Thyroid gland (tissue), 4 donors: ENCODE measurements at regions not wholly inside any gene's neighbourhood (a gene's known extent, or its start where the extent isn't known, plus 50 kb on each side); places are given as distances from the start of the nearest gene placed in this dataset.

Experiments used
- DNase-seq, 2 donors: peaks; one replicate each; pipeline ENCODE4 v3.0.0-alpha.2; 2019
- H3K27ac ChIP-seq, 3 donors: fragments of 200-600 bp; sonication (generic); 1 replicate in 2 of 3; 2 replicates in 1 of 3; pipeline ENCODE4 v1.5.1; 2016 to 2019; ENCODE audit warnings: mild to moderate bottlenecking in 1 of 3, moderate library complexity in 1 of 3
- H3K27me3 ChIP-seq: fragments of 200-600 bp; sonication (generic); one replicate; pipeline ENCODE4 v1.5.1; 2019
- H3K36me3 ChIP-seq, 2 donors: fragments of 200-600 bp; sonication (generic); one replicate each; pipeline ENCODE4 v1.5.1; 2016 to 2019
- H3K4me1 ChIP-seq, 2 donors: fragments of 200-600 bp; sonication (generic); one replicate each; pipeline ENCODE4 v1.5.1; 2017 to 2019
- H3K4me3 ChIP-seq, 3 donors: fragments of 200-600 bp; sonication (generic); replicated peaks in 1 of 3; 1 replicate in 2 of 3; 2 replicates in 1 of 3; pipeline ENCODE4 v1.5.1; 2016; ENCODE audit warnings: mild to moderate bottlenecking in 1 of 3
- H3K9me3 ChIP-seq: fragments of 200-600 bp; sonication (generic); one replicate; pipeline ENCODE4 v1.5.1; 2017
- CTCF ChIP-seq, 6 experiments: fragments of 200-600 bp in 3 of 6; fragments of 450-650 bp in 3 of 6; sonication (generic) in 3 of 6; IDR thresholded peaks; one replicate each; pipeline ENCODE4 v1.5.1; 2016 to 2019; ENCODE audit warnings: antibody characterized with exemption in 6 of 6, mild to moderate bottlenecking in 2 of 6, inconsistent platforms in 1 of 6, moderate library complexity in 1 of 6
- POLR2A ChIP-seq, 2 donors: fragments of 450-650 bp; IDR thresholded peaks; one replicate each; pipeline ENCODE4 v1.6.1; 2017; ENCODE audit warnings: antibody characterized with exemption in 2 of 2, mild to moderate bottlenecking in 2 of 2, moderate library complexity in 1 of 2
- WGBS, 2 donors: methylation state at CpG; one replicate each; pipeline ENCODE4 v1.1.5; 2017; 5-methylcytosine and 5-hydroxymethylcytosine counted together
- intact Hi-C: fragments of 100-400 bp; cut with DNase I; formaldehyde crosslinking; loops from one replicate; pipeline ENCODE4 v1.15.1; 2023

- intact Hi-C loops = no loop called here
- WGBS, 2 donors = 93 to 94% methylated on average over 3 of the region's 3 CpGs
- Histone ChIP-seq H3K4me3 (no peak overlapping the region), H3K27ac (no peak overlapping the region), H3K4me1 (no peaks in the 10 kb centered on the region), H3K27me3 (no peaks in the 10 kb centered on the region), H3K9me3 (no peaks in the 10 kb centered on the region), H3K36me3 (no peaks in the 10 kb centered on the region)
- DNase-seq = no peak
- TF ChIP-seq CTCF (IDR thresholded peaks at IDR 0.05) = no peak
- no peak for TF ChIP-seq POLR2A (IDR thresholded peaks at IDR 0.05)
These were observed 382.4 kb upstream of the GBE1 start for GRCh38 chr3:82143661-82144412.

- H3K27me3 ChIP-seq = no peaks in the 10 kb centered on the region
- no peak for DNase-seq
- no peaks in the 10 kb centered on the region for H3K9me3 ChIP-seq
- no peaks in the 10 kb centered on the region for H3K36me3 ChIP-seq
- H3K4me3 ChIP-seq = no peak overlapping the region
- no peak overlapping the region for H3K27ac ChIP-seq
- TF ChIP-seq POLR2A (IDR thresholded peaks at IDR 0.05) = no peak
- no peak for TF ChIP-seq CTCF (IDR thresholded peaks at IDR 0.05)
- 83 to 93% methylated on average over 1 of the region's 1 CpG for WGBS, 2 donors
- intact Hi-C loops = no loop called here
- no peaks in the 10 kb centered on the region for H3K4me1 ChIP-seq
These were observed 380.1 kb upstream of the GBE1 start for GRCh38 chr3:82141592-82141991.

DNA sequence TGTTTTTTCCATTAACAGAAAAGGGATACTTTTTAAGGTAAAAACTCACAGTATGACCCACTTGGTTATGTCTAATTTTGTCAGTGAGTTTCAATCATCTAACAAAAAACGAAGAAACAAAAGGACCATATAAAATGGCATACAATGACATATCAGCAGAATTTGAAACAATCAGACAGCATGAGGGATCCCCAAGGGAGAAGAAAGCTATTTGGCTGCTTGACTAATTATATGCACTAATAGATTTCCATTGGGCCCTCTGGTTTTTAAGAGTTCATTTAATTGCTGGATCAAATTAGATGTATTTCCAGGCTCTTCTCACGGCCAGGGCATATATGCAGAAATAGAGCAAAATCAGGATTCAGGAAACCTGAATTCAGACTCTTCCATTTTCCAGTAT, 376.4 kb upstream of the GBE1 start:
- intact Hi-C loops = loop anchor here (10.0 kb wide), 1 partner anchor 473 kb away; no protein-coding TSS in a partner anchor
- TF ChIP-seq POLR2A (IDR thresholded peaks at IDR 0.05) (no peak), CTCF (IDR thresholded peaks at IDR 0.05) (no peak)
- no peaks in the 10 kb centered on the region for H3K4me1 ChIP-seq
- H3K4me3 ChIP-seq = no peak overlapping the region
- H3K27me3 ChIP-seq = no peaks in the 10 kb centered on the region
- no peaks in the 10 kb centered on the region for H3K9me3 ChIP-seq
- no peak for DNase-seq
- H3K27ac ChIP-seq = no peak overlapping the region
- no peaks in the 10 kb centered on the region for H3K36me3 ChIP-seq
- WGBS, 2 donors = 79 to 80% methylated on average over 2 of the region's 2 CpGs

DNA sequence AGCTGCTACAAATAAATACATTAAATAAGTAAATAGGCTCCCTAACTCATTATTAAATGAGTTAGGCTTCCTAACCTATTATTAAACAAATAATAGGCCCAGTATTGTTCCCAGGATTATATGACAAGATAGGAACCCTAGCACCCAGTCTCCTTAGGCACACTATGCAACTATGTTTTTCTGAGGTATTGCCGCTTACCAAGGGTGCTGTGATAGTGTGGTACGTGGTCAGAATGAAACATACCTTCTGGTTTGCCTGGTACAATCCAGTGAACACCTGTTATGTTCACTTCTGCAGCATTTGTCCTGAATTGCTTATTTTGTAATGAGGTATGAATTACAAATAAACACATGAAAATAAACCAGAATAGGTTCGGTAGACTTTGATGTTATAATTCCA, 375.6 kb upstream of the GBE1 start:
- Histone ChIP-seq H3K9me3 (no peaks in the 10 kb centered on the region), H3K4me3 (no peak overlapping the region), H3K27me3 (no peaks in the 10 kb centered on the region), H3K36me3 (no peaks in the 10 kb centered on the region), H3K4me1 (no peaks in the 10 kb centered on the region), H3K27ac (no peak overlapping the region)
- DNase-seq = no peak
- TF ChIP-seq POLR2A (IDR thresholded peaks at IDR 0.05) (no peak), CTCF (IDR thresholded peaks at IDR 0.05) (no peak)
- intact Hi-C loops = loop anchor here (10.0 kb wide), 1 partner anchor 472 kb away; no protein-coding TSS in a partner anchor
- 94 to 97% methylated on average over 3 of the region's 3 CpGs for WGBS, 2 donors

DNA sequence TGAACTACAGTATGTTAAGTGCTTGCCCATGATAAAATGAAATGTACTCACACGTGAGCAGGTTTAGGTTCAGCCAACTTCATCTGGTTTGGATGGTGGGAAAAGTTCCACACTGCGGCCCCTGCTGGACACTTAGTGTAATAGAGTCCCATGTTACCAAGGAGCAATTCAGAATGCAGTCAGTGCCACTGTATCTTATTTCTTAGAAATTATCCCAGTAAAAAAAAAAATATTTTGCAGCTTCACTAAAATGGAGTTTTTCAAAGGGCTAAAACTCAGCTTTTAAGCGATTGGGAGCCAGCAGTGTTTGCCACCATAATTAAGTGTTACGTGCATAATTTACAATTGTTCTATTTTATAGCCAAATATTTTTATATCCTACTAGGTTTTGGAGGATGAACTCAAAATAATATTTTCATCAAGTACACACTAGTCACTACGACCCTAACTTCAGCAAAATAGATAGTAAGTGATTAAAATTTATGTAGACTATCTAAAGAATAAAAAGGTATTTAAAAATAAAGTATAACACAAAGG, 371.7 kb upstream of the GBE1 start:
- H3K36me3 ChIP-seq = no peaks in the 10 kb centered on the region
- H3K9me3 ChIP-seq = no peaks in the 10 kb centered on the region
- 22 to 25% methylated on average over 5 of the region's 5 CpGs for WGBS, 2 donors
- intact Hi-C loops = loop anchor here (10.0 kb wide), 1 partner anchor 468 kb away; no protein-coding TSS in a partner anchor
- no peak overlapping the region for H3K27ac ChIP-seq
- no peaks in the 10 kb centered on the region for H3K4me1 ChIP-seq
- peak; percentile 57 to 64 for DNase-seq
- H3K27me3 ChIP-seq = no peaks in the 10 kb centered on the region
- H3K4me3 ChIP-seq = no peak overlapping the region
- TF ChIP-seq POLR2A (IDR thresholded peaks at IDR 0.05) (no peak), CTCF (IDR thresholded peaks at IDR 0.05) (peak; percentile 55 to 86 (median 64))
